D721Med (cell line): ENCODE measurements at regions not wholly inside any gene's neighbourhood (a gene's known extent, or its start where the extent isn't known, plus 50 kb on each side); places are given as distances from the start of the nearest gene placed in this dataset.
"Not testable (repeated sequence)": the region's sequence is repeated elsewhere in the genome, so short reads cannot be mapped to it uniquely, and the experiment has no call there.

Source experiments
- DNase-seq: peaks from one replicate; pipeline ENCODE4 v3.0.0; 2011; ENCODE audit warnings: low spot score; ENCODE audit not compliant: insufficient read length
- FAIRE-seq: peaks from 2 replicates; lab custom pipeline; 2011; peaks lifted over from hg19 to GRCh38; lab: Jason Lieb, UNC
- TF ChIP-seq, protein P1 (sequence below): IDR thresholded peaks from 2 replicates; pipeline ENCODE4 v1.5.1; 2012; ENCODE audit warnings: mild to moderate bottlenecking, control low read depth; ENCODE audit not compliant: insufficient read depth; ENCODE audit errors: missing control alignments

DNA sequence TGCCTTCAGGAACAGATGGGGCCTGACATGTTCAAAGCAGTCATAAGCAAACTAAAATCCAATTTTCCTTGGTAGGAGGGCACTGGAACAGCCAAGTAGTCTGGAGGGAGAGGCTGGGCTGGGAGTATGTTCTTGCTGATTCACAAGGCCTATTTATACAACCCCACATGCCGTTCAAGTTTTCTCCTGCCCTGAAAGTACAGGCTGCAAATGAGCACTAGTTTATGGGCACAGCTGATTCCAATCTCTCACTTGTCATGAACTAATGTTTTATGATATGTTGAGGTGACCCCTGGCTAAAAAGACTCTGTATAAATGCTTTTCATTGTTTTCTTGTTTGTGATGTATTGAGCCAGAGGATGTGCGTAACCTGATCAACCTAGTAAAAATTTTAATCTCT, 183.4 kb upstream of the SRD5A2 start:
- FAIRE-seq (no peak), DNase-seq (no peak)
- TF ChIP-seq, protein P1, sequence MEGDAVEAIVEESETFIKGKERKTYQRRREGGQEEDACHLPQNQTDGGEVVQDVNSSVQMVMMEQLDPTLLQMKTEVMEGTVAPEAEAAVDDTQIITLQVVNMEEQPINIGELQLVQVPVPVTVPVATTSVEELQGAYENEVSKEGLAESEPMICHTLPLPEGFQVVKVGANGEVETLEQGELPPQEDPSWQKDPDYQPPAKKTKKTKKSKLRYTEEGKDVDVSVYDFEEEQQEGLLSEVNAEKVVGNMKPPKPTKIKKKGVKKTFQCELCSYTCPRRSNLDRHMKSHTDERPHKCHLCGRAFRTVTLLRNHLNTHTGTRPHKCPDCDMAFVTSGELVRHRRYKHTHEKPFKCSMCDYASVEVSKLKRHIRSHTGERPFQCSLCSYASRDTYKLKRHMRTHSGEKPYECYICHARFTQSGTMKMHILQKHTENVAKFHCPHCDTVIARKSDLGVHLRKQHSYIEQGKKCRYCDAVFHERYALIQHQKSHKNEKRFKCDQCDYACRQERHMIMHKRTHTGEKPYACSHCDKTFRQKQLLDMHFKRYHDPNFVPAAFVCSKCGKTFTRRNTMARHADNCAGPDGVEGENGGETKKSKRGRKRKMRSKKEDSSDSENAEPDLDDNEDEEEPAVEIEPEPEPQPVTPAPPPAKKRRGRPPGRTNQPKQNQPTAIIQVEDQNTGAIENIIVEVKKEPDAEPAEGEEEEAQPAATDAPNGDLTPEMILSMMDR: no peak

- TF ChIP-seq, protein P1: peak; percentile 27
These were observed 181.3 kb upstream of the SRD5A2 start for GRCh38 chr2:31762085-31762484.

GRCh38 chr2:31757351-31757750, 176.6 kb upstream of the SRD5A2 start:
- not testable (repeated sequence) for DNase-seq, FAIRE-seq

More at GRCh38 chr2:31762085-31762484, 181.3 kb upstream of the SRD5A2 start:
- DNase-seq: no peak
- no peak for FAIRE-seq

- not testable (repeated sequence) for FAIRE-seq, DNase-seq
These were observed 168.0 kb upstream of the SRD5A2 start for GRCh38 chr2:31748746-31749145.

- FAIRE-seq: no peak
- DNase-seq: no peak
- TF ChIP-seq, protein P1: no peak
These were observed 167.3 kb upstream of the SRD5A2 start for GRCh38 chr2:31748041-31748440.

- FAIRE-seq: no peak
- TF ChIP-seq, protein P1: no peak
- no peak for DNase-seq
These were observed 158.4 kb upstream of the SRD5A2 start for GRCh38 chr2:31739161-31739560.

- TF ChIP-seq, protein P1: no peak
- FAIRE-seq (no peak), DNase-seq (no peak)
These were observed 156.1 kb upstream of the SRD5A2 start for GRCh38 chr2:31736695-31737454.

- TF ChIP-seq, protein P1: no peak
- no peak for FAIRE-seq
These were observed 155.0 kb upstream of the SRD5A2 start for GRCh38 chr2:31735716-31736115.

More at GRCh38 chr2:31735716-31736115, 155.0 kb upstream of the SRD5A2 start:
- no peak for DNase-seq
